SU-DHL-6 (cell line): ENCODE measurements at regions not wholly inside any gene's neighbourhood (a gene's known extent, or its start where the extent isn't known, plus 50 kb on each side); places are given as distances from the start of the nearest gene placed in this dataset.

Source experiments
- EZH2phosphoT487 ChIP-seq: fragments of 200-600 bp; sonication (generic), shearing (Covaris generic); conservative IDR thresholded peaks from 2 replicates; pipeline ENCODE4 v1.6.1; 2018; ENCODE audit warnings: mild to moderate bottlenecking, antibody characterized with exemption, low read length, moderate library complexity, mixed read lengths
- TF ChIP-seq, protein P1 (sequence below): fragments of 200-600 bp; sonication (generic); IDR thresholded peaks from one replicate; pipeline ENCODE4 v1.5.1; 2017; ENCODE audit warnings: antibody characterized with exemption, mild to moderate bottlenecking, low read length, moderate library complexity; ENCODE audit not compliant: insufficient read depth, poor library complexity, severe bottlenecking

DNA sequence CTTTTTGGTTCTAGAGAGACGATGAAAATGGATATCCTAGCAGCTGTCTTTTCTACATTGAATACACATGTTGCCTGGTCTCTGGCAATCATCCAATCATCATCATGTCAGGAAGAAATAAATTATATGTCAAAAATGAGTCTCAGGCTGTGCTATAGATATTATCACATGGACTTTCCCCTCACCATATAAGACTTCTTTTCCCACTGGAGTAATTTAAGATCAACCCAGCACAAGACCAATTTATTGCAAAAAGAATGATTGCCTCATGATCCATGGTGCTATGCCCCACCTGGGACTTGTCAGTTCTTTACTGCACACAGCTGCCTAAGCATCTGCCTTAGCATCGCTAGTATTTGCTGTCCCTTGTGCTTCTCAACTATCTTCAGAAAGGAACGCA, 783.7 kb upstream of the TMEFF2 start:
- TF ChIP-seq, protein P1, sequence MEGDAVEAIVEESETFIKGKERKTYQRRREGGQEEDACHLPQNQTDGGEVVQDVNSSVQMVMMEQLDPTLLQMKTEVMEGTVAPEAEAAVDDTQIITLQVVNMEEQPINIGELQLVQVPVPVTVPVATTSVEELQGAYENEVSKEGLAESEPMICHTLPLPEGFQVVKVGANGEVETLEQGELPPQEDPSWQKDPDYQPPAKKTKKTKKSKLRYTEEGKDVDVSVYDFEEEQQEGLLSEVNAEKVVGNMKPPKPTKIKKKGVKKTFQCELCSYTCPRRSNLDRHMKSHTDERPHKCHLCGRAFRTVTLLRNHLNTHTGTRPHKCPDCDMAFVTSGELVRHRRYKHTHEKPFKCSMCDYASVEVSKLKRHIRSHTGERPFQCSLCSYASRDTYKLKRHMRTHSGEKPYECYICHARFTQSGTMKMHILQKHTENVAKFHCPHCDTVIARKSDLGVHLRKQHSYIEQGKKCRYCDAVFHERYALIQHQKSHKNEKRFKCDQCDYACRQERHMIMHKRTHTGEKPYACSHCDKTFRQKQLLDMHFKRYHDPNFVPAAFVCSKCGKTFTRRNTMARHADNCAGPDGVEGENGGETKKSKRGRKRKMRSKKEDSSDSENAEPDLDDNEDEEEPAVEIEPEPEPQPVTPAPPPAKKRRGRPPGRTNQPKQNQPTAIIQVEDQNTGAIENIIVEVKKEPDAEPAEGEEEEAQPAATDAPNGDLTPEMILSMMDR: no peak
- no peak for TF ChIP-seq EZH2phosphoT487
